Body of pancreas (tissue), 4 donors: ENCODE measurements at regions not wholly inside any gene's neighbourhood (a gene's known extent, or its start where the extent isn't known, plus 50 kb on each side); places are given as distances from the start of the nearest gene placed in this dataset.
"Not testable (repeated sequence)": the region's sequence is repeated elsewhere in the genome, so short reads cannot be mapped to it uniquely, and the experiment has no call there.

ENCODE experiments used
- ATAC-seq: fragments of 150-250 bp; one replicate; pipeline ENCODE4 v1.9.1; 2016
- DNase-seq, 4 donors: peaks; one replicate each; pipeline ENCODE4 v3.0.0-alpha.2; 2019
- H3K27ac ChIP-seq, 4 donors: fragments of 200-600 bp; sonication (generic); 1 replicate in 3 of 4; 2 replicates in 1 of 4; pipeline versions ENCODE4 v1.5.1 to v1.6.1; 2016 to 2019; ENCODE audit warnings: mild to moderate bottlenecking in 1 of 4, mixed read lengths in 1 of 4, moderate library complexity in 1 of 4
- H3K27me3 ChIP-seq, 2 donors: fragments of 200-600 bp; sonication (generic); one replicate each; pipeline ENCODE4 v1.6.0; 2016; ENCODE audit warnings: mild to moderate bottlenecking in 1 of 2
- H3K36me3 ChIP-seq, 2 donors: fragments of 200-600 bp; sonication (generic); replicated peaks in 1 of 2; 2 replicates each; pipeline ENCODE4 v1.5.1; 2016; ENCODE audit warnings: low read depth in 2 of 2; ENCODE audit not compliant: insufficient read depth in 1 of 2
- H3K4me1 ChIP-seq: fragments of 200-600 bp; sonication (generic); one replicate; pipeline ENCODE4 v1.6.0; 2016
- H3K4me3 ChIP-seq, 2 donors: fragments of 200-600 bp; sonication (generic); 1 replicate in 1 of 2; 2 replicates in 1 of 2; pipeline ENCODE4 v1.5.1; 2016 to 2019
- H3K9me3 ChIP-seq, 3 donors: fragments of 200-600 bp; sonication (generic); 1 replicate in 2 of 3; 2 replicates in 1 of 3; pipeline ENCODE4 v1.5.1; 2016
- POLR2A ChIP-seq, 3 donors: fragments of 450-650 bp; IDR thresholded peaks; one replicate each; pipeline ENCODE4 v1.6.1; 2016; ENCODE audit warnings: antibody characterized with exemption in 3 of 3, mild to moderate bottlenecking in 2 of 3
- WGBS, 2 donors: methylation state at CpG; one replicate each; pipeline ENCODE4 v1.1.5; 2017; 5-methylcytosine and 5-hydroxymethylcytosine counted together
- intact Hi-C: fragments of 100-400 bp; cut with DNase I; formaldehyde crosslinking; loops from one replicate; pipeline ENCODE4 v1.15.1; 2023
- TF ChIP-seq, protein P1 (sequence below), 7 experiments: fragments of 450-650 bp in 4 of 7; fragments of 200-600 bp in 3 of 7; sonication (generic) in 3 of 7; IDR thresholded peaks; one replicate each; pipeline ENCODE4 v1.5.1; 2016 to 2019; ENCODE audit warnings: antibody characterized with exemption in 7 of 7

DNA sequence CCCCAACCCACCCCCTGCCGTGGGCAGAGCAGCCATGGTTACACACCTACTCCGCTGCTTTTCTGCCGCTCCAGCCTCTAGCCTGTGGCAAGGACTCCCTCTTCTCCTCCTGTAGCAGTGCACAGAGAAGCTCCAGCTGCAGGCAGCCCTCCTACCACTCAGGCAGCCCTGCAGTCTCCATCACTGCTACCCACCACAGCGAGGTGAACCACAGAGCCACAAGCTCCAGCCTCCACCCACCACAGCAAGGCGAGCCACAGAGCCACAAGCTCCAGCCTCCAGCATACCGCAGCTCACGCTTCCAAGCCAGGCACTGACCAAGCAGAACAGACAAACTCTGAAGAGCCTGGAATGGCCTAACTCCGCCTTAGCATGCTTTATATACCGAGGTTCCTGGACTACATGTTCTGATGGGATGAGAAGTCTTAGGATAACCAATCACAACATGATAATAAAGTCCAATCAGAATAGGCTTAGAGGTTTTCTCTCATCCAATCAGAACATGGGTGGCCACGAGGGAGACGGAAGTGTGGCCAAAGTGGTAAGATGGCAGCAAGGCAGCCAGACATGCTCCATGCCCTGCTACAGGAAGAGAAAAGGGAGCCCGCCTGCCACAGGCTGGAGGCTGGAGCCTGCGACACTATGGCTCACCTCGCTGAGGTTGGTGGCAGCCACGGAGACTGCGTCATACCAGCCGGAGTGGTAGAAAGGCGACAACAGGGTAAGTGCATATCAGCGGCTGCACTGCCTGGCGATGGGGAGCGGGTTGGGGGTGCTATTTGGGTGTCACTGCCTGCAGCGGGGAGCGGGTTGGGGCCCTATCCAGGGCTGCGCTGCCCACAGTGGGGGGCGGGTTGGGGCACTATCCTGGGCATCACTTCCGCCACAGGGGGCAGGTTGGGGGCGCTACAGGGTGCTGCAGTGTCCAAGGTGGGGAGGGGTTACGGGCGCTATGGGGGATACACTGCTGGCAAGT lies 75.8 kb upstream of the PCAT7 start:
- H3K27ac ChIP-seq: no peak overlapping the region
- ATAC-seq: no peak
- H3K4me3 ChIP-seq: no peak overlapping the region
- intact Hi-C loops: no loop called here
- TF ChIP-seq, protein P1, sequence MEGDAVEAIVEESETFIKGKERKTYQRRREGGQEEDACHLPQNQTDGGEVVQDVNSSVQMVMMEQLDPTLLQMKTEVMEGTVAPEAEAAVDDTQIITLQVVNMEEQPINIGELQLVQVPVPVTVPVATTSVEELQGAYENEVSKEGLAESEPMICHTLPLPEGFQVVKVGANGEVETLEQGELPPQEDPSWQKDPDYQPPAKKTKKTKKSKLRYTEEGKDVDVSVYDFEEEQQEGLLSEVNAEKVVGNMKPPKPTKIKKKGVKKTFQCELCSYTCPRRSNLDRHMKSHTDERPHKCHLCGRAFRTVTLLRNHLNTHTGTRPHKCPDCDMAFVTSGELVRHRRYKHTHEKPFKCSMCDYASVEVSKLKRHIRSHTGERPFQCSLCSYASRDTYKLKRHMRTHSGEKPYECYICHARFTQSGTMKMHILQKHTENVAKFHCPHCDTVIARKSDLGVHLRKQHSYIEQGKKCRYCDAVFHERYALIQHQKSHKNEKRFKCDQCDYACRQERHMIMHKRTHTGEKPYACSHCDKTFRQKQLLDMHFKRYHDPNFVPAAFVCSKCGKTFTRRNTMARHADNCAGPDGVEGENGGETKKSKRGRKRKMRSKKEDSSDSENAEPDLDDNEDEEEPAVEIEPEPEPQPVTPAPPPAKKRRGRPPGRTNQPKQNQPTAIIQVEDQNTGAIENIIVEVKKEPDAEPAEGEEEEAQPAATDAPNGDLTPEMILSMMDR (IDR thresholded peaks at IDR 0.05): no peak
- TF ChIP-seq POLR2A (IDR thresholded peaks at IDR 0.05): no peak
- no peaks in the 10 kb centered on the region for H3K27me3 ChIP-seq
- no peaks in the 10 kb centered on the region for H3K36me3 ChIP-seq
- no peaks in the 10 kb centered on the region for H3K9me3 ChIP-seq
- H3K4me1 ChIP-seq: no peaks in the 10 kb centered on the region
- 88 to 92% methylated on average over 18 to 21 of the region's 29 CpGs for WGBS, 2 donors
- DNase-seq: no peak

DNA sequence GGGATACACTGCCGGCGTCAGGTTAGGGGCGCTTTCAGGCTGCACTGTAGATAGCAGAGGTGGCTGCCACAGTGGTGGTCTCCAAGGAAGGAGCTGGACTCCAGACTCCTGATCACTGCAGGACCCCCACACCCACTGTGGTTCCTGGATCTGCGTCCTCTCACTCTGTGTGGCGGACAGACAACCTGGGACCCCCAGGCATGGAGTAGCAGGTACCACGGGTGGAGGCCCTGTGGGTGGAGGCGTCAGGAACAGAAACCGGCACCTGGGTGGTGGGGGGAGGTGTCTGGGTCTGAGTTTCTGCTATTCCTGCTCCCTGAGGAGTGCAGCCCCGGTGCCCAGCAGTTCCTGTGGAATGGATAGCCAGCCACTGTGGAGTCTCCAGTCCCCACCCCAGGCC lies 75.1 kb upstream of the PCAT7 start:
- Histone ChIP-seq H3K36me3 (no peaks in the 10 kb centered on the region), H3K4me1 (no peaks in the 10 kb centered on the region), H3K27ac (no peak overlapping the region), H3K9me3 (no peaks in the 10 kb centered on the region), H3K4me3 (no peak overlapping the region), H3K27me3 (no peaks in the 10 kb centered on the region)
- ATAC-seq (no peak), DNase-seq (no peak)
- 83 to 93% methylated on average over 6 to 7 of the region's 9 CpGs for WGBS, 2 donors
- TF ChIP-seq POLR2A (IDR thresholded peaks at IDR 0.05): no peak
- TF ChIP-seq, protein P1 (IDR thresholded peaks at IDR 0.05): no peak
- intact Hi-C loops: no loop called here

DNA sequence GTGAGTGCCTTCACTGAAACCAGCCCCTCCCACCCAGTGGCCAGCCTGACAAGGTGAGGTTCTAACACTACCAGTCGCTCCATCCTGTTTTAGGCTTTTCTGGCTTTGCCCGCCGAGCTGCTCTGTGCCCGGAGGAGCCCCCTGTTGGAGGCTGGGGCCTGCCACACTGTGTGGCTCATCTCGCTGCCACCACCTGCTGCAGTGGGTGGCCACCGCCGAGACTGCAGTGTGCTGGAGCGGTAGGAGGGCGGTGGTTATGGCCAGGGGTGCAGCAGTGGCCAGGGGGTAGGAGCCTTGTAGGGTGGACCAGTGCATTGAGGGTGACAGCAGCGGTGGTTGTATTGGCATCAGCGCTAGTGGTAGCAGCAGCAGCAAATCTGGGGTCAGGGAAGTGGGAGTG lies 74.7 kb upstream of the PCAT7 start:
- ATAC-seq (no peak), DNase-seq (no peak)
- TF ChIP-seq POLR2A (IDR thresholded peaks at IDR 0.05): no peak
- TF ChIP-seq, protein P1 (IDR thresholded peaks at IDR 0.05): no peak
- intact Hi-C loops: no loop called here
- Histone ChIP-seq H3K36me3 (no peaks in the 10 kb centered on the region), H3K27me3 (no peaks in the 10 kb centered on the region), H3K4me1 (no peaks in the 10 kb centered on the region), H3K27ac (no peak overlapping the region), H3K9me3 (no peaks in the 10 kb centered on the region), H3K4me3 (no peak overlapping the region)
- 90 to 92% methylated on average over 7 to 10 of the region's 11 CpGs for WGBS, 2 donors

DNA sequence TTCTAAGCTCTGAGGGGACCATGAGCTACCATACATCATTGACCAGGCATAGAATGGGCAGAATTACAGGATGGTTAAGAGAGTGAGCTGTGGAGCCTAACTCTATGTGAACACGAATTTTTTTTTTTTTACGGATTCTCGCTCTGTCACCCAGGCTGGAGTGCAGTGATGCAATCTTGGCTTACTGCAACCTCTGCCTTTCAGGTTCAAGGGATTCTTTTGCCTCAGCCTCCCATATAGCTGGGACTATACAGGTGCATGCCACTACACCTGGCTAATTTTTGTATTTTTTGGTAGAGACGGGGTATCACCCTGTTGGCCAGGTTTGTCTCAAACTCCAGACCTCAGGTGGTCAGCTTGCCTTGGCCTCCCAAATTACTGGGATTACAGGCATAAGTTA lies 72.8 kb upstream of the PCAT7 start:
- Histone ChIP-seq H3K27ac (no peak overlapping the region), H3K36me3 (no peaks in the 10 kb centered on the region), H3K4me1 (no peaks in the 10 kb centered on the region), H3K4me3 (no peak overlapping the region), H3K27me3 (no peaks in the 10 kb centered on the region), H3K9me3 (no peaks in the 10 kb centered on the region)
- intact Hi-C loops: no loop called here
- no peak for ATAC-seq
- no peak for TF ChIP-seq POLR2A (IDR thresholded peaks at IDR 0.05)
- TF ChIP-seq, protein P1 (IDR thresholded peaks at IDR 0.05): no peak
- DNase-seq: no peak
- 83 to 86% methylated on average over 4 of the region's 4 CpGs for WGBS, 2 donors

DNA sequence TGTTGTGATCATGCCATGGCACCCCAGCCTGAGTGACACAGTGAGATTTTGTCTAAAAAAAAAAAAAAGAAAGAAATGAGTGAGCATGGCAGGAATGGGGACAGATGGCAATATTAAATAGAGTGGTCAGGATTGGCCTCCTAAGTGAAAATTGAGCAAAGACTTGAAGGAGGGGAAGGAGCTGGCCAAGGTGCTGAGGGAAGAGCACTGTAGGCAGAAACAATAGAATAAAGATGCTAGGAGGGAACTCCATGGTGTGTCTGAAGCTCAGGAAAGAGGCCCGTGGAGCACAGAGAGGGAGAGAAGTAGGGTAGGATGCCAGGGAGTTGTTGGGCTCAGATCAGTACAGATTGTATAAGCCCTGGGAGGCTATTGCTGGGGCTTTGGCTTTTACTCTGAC lies 64.4 kb upstream of the PCAT7 start:
- TF ChIP-seq, protein P1 (IDR thresholded peaks at IDR 0.05): no peak
- TF ChIP-seq POLR2A (IDR thresholded peaks at IDR 0.05): no peak
- Histone ChIP-seq H3K36me3 (no peaks in the 10 kb centered on the region), H3K27me3 (no peaks in the 10 kb centered on the region), H3K9me3 (no peaks in the 10 kb centered on the region), H3K4me3 (no peak overlapping the region), H3K4me1 (no peaks in the 10 kb centered on the region), H3K27ac (no peak overlapping the region)
- DNase-seq (no peak), ATAC-seq (no peak)
- 61 to 68% methylated on average over 1 of the region's 1 CpG for WGBS, 2 donors
- intact Hi-C loops: no loop called here

DNA sequence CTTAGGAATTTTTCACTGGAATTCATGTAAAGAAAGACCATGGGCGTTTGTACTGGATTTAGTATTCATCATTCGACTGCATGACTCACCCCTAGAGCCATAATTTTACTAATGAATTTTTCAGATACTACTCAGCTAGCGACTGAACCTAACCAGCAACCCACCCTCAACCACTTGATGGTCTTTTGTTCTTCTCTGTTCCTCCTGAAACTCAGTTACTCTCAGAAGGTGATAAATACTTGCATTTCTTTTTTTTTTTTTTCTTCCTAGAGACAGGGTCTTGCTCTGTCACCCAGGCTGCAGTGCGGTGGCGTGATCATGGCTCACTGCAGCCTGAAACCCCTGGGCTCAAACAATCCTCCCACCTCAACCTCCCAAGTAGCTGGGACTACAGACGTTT lies 62.8 kb upstream of the PCAT7 start:
- H3K9me3 ChIP-seq, H3K27me3 ChIP-seq, DNase-seq, H3K27ac ChIP-seq, intact Hi-C loops, ATAC-seq, H3K4me1 ChIP-seq, H3K4me3 ChIP-seq, H3K36me3 ChIP-seq: not testable (repeated sequence)
- 81 to 86% methylated on average over 6 of the region's 6 CpGs for WGBS, 2 donors
